HCT116 (cell line): ENCODE measurements at regions not wholly inside any gene's neighbourhood (a gene's known extent, or its start where the extent isn't known, plus 50 kb on each side); places are given as distances from the start of the nearest gene placed in this dataset.

Source experiments
- ATAC-seq: fragments of 200-7000 bp; cut with Tn5 transposase; 2 replicates; pipeline ENCODE4 v1.9.1; 2020; ENCODE audit warnings: mild to moderate bottlenecking, moderate library complexity
- BruUV-seq: library from RNA; stranded (reverse); fragments of 400-500 nt; replicated peaks from 2 replicates; lab custom pipeline; 2021; lab: Mats Ljungman, UMichigan
- CTCF ChIA-PET: fragments of 300-600 bp; sonication (Branson Sonifier 250); formaldehyde crosslinking; loops from one replicate; lab custom pipeline; 2021; ENCODE audit warnings: antibody characterized with exemption; lab: Charles Lee
- POLR2A ChIA-PET: fragments of 300-600, 350-600 bp; sonication (Branson Sonifier 250); formaldehyde crosslinking; loops from one replicate; lab custom pipeline; 2021; ENCODE audit warnings: antibody characterized with exemption; lab: Charles Lee
- RAD21 ChIA-PET, 2 experiments: fragments of 300-600 bp; sonication (Branson Sonifier 250); formaldehyde crosslinking; loops; one replicate each; lab custom pipeline; 2023; ENCODE audit warnings: low total read pairs in 2 of 2; ENCODE audit not compliant: uncharacterized antibody in 2 of 2, unreplicated experiment in 2 of 2, low non-redundant PET in 1 of 2; lab: Charles Lee
- DNase-seq: peaks from one replicate; pipeline ENCODE4 v3.0.0-alpha.2; 2010; ENCODE audit warnings: low read depth, low spot score
- H2AFZ ChIP-seq: fragments of 200-600 bp; shearing (Covaris generic), sonication (generic); 2 replicates; pipeline ENCODE4 v1.6.1; 2017; ENCODE audit warnings: low read depth, mixed run types, mixed read lengths, antibody characterized with exemption, low read length; ENCODE audit not compliant: poor library complexity, severe bottlenecking
- H3K27ac ChIP-seq: 2 replicates; pipeline ENCODE4 v1.5.1; 2012; ENCODE audit warnings: low read depth, low read length
- H3K27me3 ChIP-seq: fragments of 200-600 bp; sonication (generic); 2 replicates; pipeline ENCODE4 v1.6.1; 2016; ENCODE audit warnings: mixed run types, low read length, mixed read lengths; ENCODE audit not compliant: insufficient read depth
- H3K36me3 ChIP-seq, 2 experiments: fragments of 200-500 bp in 1 of 2; fragments of 200-600 bp in 1 of 2; sonication (Bioruptor generic) in 1 of 2; sonication (generic) in 1 of 2; 2 replicates each; pipeline versions ENCODE4 v1.5.1 to v1.6.1; 2014 to 2016; ENCODE audit warnings: low read length in 2 of 2, inconsistent platforms in 1 of 2, mixed read lengths in 1 of 2, mixed run types in 1 of 2; ENCODE audit not compliant: insufficient read depth in 2 of 2, control insufficient read depth in 1 of 2
- H3K4me1 ChIP-seq, 2 experiments: fragments of 200-600 bp in 1 of 2; sonication (generic) in 1 of 2; 2 replicates each; pipeline versions ENCODE4 v1.5.1 to v1.6.1; 2012 to 2017; ENCODE audit warnings: low read length in 2 of 2, inconsistent platforms in 1 of 2, mild to moderate bottlenecking in 1 of 2, mixed read lengths in 1 of 2, mixed run types in 1 of 2, moderate library complexity in 1 of 2; ENCODE audit not compliant: insufficient read depth in 2 of 2, control insufficient read depth in 1 of 2
- H3K4me2 ChIP-seq: fragments of 200-600 bp; sonication (generic); 2 replicates; pipeline ENCODE4 v1.6.1; 2017; ENCODE audit warnings: mixed run types, low read length, mixed read lengths
- H3K4me3 ChIP-seq, 2 experiments: fragments of 200-600 bp in 1 of 2; sonication (generic) in 1 of 2; replicated peaks in 1 of 2; 2 replicates each; pipeline ENCODE4 v1.5.1; 2011 to 2016; ENCODE audit warnings: low read length in 2 of 2, control low read depth in 1 of 2, low read depth in 1 of 2, mild to moderate bottlenecking in 1 of 2, mixed read lengths in 1 of 2, mixed run types in 1 of 2
- H3K79me2 ChIP-seq: fragments of 200-600 bp; sonication (generic); 2 replicates; pipeline ENCODE4 v1.6.1; 2017; ENCODE audit warnings: mild to moderate bottlenecking, mixed run types, low read length, moderate library complexity, mixed read lengths; ENCODE audit not compliant: insufficient read depth
- H3K9ac ChIP-seq: fragments of 200-600 bp; sonication (generic); 2 replicates; pipeline ENCODE4 v1.6.1; 2016; ENCODE audit warnings: low read length, mixed read lengths
- H3K9me2 ChIP-seq: fragments of 200-600 bp; sonication (generic), shearing (Covaris generic); 2 replicates; pipeline ENCODE4 v1.6.1; 2017; ENCODE audit warnings: mixed run types, mild to moderate bottlenecking, moderate library complexity; ENCODE audit not compliant: insufficient read depth
- H3K9me3 ChIP-seq, 2 experiments: fragments of 200-500 bp in 1 of 2; fragments of 200-600 bp in 1 of 2; sonication (Bioruptor generic) in 1 of 2; sonication (generic) in 1 of 2; 2 replicates each; pipeline ENCODE4 v1.6.1; 2014 to 2017; ENCODE audit warnings: low read length in 2 of 2, mixed read lengths in 2 of 2, inconsistent platforms in 1 of 2, low read depth in 1 of 2, mild to moderate bottlenecking in 1 of 2, mixed run types in 1 of 2, moderate library complexity in 1 of 2; ENCODE audit not compliant: control insufficient read depth in 1 of 2, insufficient read depth in 1 of 2
- H4K20me1 ChIP-seq: fragments of 200-600 bp; sonication (generic), shearing (Covaris generic); 2 replicates; pipeline ENCODE4 v1.6.1; 2017; ENCODE audit warnings: mixed run types, mild to moderate bottlenecking, moderate library complexity; ENCODE audit not compliant: insufficient read depth
- ATF3 ChIP-seq: IDR thresholded peaks from 2 replicates; pipeline ENCODE4 v1.6.1; 2012
- CBX3 ChIP-seq: IDR thresholded peaks from 2 replicates; pipeline ENCODE4 v1.6.1; 2012; ENCODE audit warnings: low read depth
- CEBPB ChIP-seq: IDR thresholded peaks from 2 replicates; pipeline ENCODE4 v1.6.1; 2012; ENCODE audit warnings: low read depth
- EGR1 ChIP-seq: IDR thresholded peaks from 2 replicates; pipeline ENCODE4 v1.6.1; 2012; ENCODE audit warnings: low read depth
- ELF1 ChIP-seq: IDR thresholded peaks from 2 replicates; pipeline ENCODE4 v1.6.1; 2012; ENCODE audit warnings: low read depth, borderline replicate concordance
- EZH2 ChIP-seq: fragments of 200-600 bp; sonication (generic); IDR thresholded peaks from 2 replicates; pipeline ENCODE4 v1.6.1; 2017; ENCODE audit warnings: antibody characterized with exemption, mixed run types
- EZH2phosphoT487 ChIP-seq: fragments of 200-600 bp; IDR thresholded peaks from 2 replicates; pipeline ENCODE4 v1.6.1; 2018; ENCODE audit warnings: antibody characterized with exemption, borderline replicate concordance
- FOSL1 ChIP-seq: IDR thresholded peaks from 2 replicates; pipeline ENCODE4 v1.6.1; 2012; ENCODE audit warnings: low read depth
- JUND ChIP-seq: IDR thresholded peaks from 2 replicates; pipeline ENCODE4 v1.6.1; 2012
- MAX ChIP-seq: IDR thresholded peaks from 2 replicates; pipeline ENCODE4 v1.6.1; 2012
- POLR2A ChIP-seq: IDR thresholded peaks from 2 replicates; pipeline ENCODE4 v1.7.0; 2011; ENCODE audit warnings: borderline replicate concordance; ENCODE audit not compliant: insufficient read depth, insufficient read length; ENCODE audit errors: extremely low read depth
- POLR2AphosphoS5 ChIP-seq: IDR thresholded peaks from 2 replicates; pipeline ENCODE4 v1.6.1; 2011; ENCODE audit warnings: mild to moderate bottlenecking, low read depth, low read length, moderate library complexity
- RAD21 ChIP-seq: IDR thresholded peaks from 2 replicates; pipeline ENCODE4 v1.6.1; 2012; ENCODE audit warnings: low read depth, mild to moderate bottlenecking
- SIN3A ChIP-seq: IDR thresholded peaks from 2 replicates; pipeline ENCODE4 v1.6.1; 2012; ENCODE audit warnings: low read depth
- SRF ChIP-seq: IDR thresholded peaks from 2 replicates; pipeline ENCODE4 v1.6.1; 2012; ENCODE audit warnings: low read depth
- TCF7L2 ChIP-seq: IDR thresholded peaks from 2 replicates; pipeline ENCODE4 v1.7.0; 2011; ENCODE audit warnings: borderline replicate concordance, inconsistent platforms; ENCODE audit not compliant: insufficient read depth, insufficient read length; ENCODE audit errors: extremely low read depth
- ZBTB33 ChIP-seq: IDR thresholded peaks from 2 replicates; pipeline ENCODE4 v1.6.1; 2011; ENCODE audit warnings: mild to moderate bottlenecking, low read length, moderate library complexity; ENCODE audit not compliant: insufficient replicate concordance; ENCODE audit errors: extremely low read depth
- ZFX ChIP-seq: fragments of 450-650 bp; IDR thresholded peaks from 2 replicates; pipeline ENCODE4 v1.6.1; 2017
- ZNF274 ChIP-seq: fragments of 200-500 bp; sonication (Bioruptor generic); IDR thresholded peaks from 2 replicates; pipeline ENCODE4 v1.6.1; 2014; ENCODE audit warnings: mild to moderate bottlenecking, low read depth, low read length, inconsistent platforms
- intact Hi-C: fragments of 100-400 bp; cut with micrococcal nuclease; formaldehyde crosslinking; loops from 2 replicates; pipeline ENCODE4 v1.10.0; 2022
- TF ChIP-seq, protein P1 (sequence below): IDR thresholded peaks from 2 replicates; pipeline ENCODE4 v1.6.1; 2012; ENCODE audit warnings: low read depth

GRCh38 chr1:47637111-47637685 is 199.4 kb downstream of the FOXD2 start:
- CTCF ChIA-PET = interaction anchor here (1.0 kb wide), 1 partner anchor 89 kb away, joined by 3 read pairs; no protein-coding TSS in a partner anchor
- no peak overlapping the region for H3K27ac ChIP-seq
- H3K4me2 ChIP-seq = no peak overlapping the region
- POLR2A ChIA-PET = no interaction called here
- no peaks in the 10 kb centered on the region for H3K9me3 ChIP-seq
- no TSS peak for BruUV-seq
- H2AFZ ChIP-seq = no peak overlapping the region
- H3K9me2 ChIP-seq = no peaks in the 10 kb centered on the region
- peaks cover 9% of the 10 kb centered on the region; the same call in 1 of the 2 replicates for H3K27me3 ChIP-seq
- no peak overlapping the region for H3K9ac ChIP-seq
- TF ChIP-seq ZFX (no peak), CBX3 (no peak), JUND (no peak), ATF3 (no peak), POLR2A (no peak), TCF7L2 (no peak), RAD21 (no peak), EZH2phosphoT487 (no peak), FOSL1 (no peak), ELF1 (no peak), ZBTB33 (no peak), CEBPB (no peak), EZH2 (no peak), SRF (no peak), EGR1 (no peak), MAX (no peak), SIN3A (no peak), POLR2AphosphoS5 (no peak), ZNF274 (no peak)
- TF ChIP-seq, protein P1, sequence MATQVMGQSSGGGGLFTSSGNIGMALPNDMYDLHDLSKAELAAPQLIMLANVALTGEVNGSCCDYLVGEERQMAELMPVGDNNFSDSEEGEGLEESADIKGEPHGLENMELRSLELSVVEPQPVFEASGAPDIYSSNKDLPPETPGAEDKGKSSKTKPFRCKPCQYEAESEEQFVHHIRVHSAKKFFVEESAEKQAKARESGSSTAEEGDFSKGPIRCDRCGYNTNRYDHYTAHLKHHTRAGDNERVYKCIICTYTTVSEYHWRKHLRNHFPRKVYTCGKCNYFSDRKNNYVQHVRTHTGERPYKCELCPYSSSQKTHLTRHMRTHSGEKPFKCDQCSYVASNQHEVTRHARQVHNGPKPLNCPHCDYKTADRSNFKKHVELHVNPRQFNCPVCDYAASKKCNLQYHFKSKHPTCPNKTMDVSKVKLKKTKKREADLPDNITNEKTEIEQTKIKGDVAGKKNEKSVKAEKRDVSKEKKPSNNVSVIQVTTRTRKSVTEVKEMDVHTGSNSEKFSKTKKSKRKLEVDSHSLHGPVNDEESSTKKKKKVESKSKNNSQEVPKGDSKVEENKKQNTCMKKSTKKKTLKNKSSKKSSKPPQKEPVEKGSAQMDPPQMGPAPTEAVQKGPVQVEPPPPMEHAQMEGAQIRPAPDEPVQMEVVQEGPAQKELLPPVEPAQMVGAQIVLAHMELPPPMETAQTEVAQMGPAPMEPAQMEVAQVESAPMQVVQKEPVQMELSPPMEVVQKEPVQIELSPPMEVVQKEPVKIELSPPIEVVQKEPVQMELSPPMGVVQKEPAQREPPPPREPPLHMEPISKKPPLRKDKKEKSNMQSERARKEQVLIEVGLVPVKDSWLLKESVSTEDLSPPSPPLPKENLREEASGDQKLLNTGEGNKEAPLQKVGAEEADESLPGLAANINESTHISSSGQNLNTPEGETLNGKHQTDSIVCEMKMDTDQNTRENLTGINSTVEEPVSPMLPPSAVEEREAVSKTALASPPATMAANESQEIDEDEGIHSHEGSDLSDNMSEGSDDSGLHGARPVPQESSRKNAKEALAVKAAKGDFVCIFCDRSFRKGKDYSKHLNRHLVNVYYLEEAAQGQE = no peak
- TF ChIP-seq, all 23 proteins: peak for 0
- intact Hi-C loops = no loop called here
- ATAC-seq (no peak), DNase-seq (no peak)
- H3K79me2 ChIP-seq = no peaks in the 10 kb centered on the region
- H4K20me1 ChIP-seq = no peaks in the 10 kb centered on the region
- H3K4me1 ChIP-seq = no peaks in the 10 kb centered on the region
- H3K4me3 ChIP-seq = no peak overlapping the region
- no peaks in the 10 kb centered on the region for H3K36me3 ChIP-seq
- RAD21 ChIA-PET = no interaction called here
